HG03558 (cell line): ENCODE measurements at regions not wholly inside any gene's neighbourhood (a gene's known extent, or its start where the extent isn't known, plus 50 kb on each side); places are given as distances from the start of the nearest gene placed in this dataset.
"Not testable (repeated sequence)": the region's sequence is repeated elsewhere in the genome, so short reads cannot be mapped to it uniquely, and the experiment has no call there.

Experiments
- ATAC-seq: cut with Tn5 transposase; IDR thresholded peaks from one replicate; pipeline ENCODE4 v1.9.1; 2021; ENCODE audit warnings: moderate number of reproducible peaks; ENCODE audit not compliant: unreplicated experiment; ENCODE audit errors: extremely low read depth

DNA sequence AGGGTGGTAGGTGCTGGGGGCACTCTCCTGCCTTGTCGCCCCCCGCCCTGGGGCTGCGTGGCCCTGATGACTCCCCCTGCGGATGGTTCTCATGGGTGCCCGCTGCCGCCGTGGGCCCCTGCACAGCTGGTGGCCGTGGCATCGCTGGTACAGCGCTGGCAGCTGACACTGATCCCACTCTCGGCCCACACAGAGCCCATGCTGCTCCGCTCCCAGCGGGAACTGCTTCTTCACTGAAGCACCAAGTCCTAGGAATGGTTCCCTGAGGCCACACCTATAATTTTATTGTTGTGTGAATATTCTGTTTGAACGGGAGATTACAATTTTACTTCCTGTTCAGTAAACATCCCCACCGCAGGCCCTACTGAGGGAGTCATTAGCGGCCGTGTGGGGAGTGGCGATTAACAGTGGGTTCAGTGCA lies 138.6 kb upstream of the NKX1-1 start:
- ATAC-seq = no peak

GRCh38 chr4:1544435-1544834 lies 138.2 kb upstream of the NKX1-1 start:
- not testable (repeated sequence) for ATAC-seq

DNA sequence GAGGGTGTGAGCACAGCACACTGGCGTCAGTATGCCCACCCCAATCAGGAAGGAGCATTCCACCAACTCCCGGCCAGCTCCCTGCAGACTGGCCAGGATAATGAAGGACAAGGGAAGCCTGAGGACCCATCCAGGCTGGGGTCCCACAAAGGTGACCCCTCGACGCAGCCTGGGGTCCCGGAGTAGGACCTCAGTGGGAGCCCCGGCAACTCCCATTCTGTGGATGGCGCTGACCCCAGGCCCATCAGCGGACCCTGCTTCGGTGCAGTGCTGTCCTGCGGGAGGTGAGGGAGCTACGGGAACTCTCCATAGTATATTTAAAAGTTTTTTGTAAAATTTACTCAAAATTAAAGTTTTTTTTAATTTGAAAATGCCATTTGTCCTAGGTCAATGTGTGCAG lies 137.7 kb upstream of the NKX1-1 start:
- ATAC-seq = no peak

GRCh38 chr4:1543561-1543960 lies 137.3 kb upstream of the NKX1-1 start:
- no peak for ATAC-seq

GRCh38 chr4:1542516-1543320 lies 136.5 kb upstream of the NKX1-1 start:
- ATAC-seq = no peak

DNA sequence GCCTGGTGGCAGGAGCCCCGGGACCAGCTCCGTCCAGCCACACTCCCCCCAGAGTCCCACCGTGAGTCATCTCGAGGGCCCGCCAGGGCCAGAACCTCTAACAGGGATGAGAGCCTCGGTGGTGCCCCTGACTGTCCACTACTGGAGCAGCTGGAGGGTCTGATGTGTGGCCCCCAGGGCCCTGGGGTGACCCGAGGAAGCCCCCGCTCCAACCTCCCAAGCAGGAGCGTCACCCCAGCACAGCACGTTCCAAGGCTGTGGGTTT lies 135.9 kb upstream of the NKX1-1 start:
- no peak for ATAC-seq

DNA sequence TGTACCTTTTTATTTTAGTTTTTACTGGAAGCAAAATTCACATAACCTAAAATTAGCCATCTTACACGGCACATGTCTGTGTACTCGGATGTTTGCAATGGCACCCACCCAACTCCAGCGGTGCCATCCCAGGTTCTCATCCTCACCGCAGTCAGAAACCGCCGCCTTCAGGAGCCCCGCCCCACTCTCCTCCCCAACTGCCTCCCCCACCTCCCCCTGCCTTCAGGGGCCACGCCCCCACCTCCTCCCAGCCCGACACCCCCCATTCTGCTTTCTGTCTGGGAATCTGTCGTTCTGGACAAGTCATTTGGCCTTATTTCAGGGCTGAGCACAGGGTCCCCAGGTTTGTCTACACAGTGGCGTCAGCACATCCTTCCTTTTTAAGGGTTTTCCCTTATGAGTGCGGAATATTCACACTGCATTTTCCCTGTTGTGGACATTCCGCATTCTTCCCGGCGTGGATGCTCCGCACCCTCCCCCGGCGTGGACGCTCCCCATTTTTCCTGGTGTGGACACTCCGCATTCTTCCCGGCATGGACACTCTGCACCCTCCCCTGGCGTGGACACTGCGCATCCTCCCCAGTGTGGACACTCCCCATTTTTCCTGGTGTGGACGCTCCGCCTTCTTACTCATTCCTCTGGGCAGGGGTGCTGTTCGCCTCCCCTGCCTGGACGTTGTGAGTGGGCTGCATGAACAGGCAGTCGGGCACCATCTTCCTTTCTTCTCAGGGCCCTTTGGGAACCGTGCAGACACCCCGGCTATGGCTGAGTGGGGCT lies 135.4 kb upstream of the NKX1-1 start:
- no peak for ATAC-seq

- no peak for ATAC-seq
Measured at GRCh38 chr4:1540601-1541375, 134.5 kb upstream of the NKX1-1 start.

DNA sequence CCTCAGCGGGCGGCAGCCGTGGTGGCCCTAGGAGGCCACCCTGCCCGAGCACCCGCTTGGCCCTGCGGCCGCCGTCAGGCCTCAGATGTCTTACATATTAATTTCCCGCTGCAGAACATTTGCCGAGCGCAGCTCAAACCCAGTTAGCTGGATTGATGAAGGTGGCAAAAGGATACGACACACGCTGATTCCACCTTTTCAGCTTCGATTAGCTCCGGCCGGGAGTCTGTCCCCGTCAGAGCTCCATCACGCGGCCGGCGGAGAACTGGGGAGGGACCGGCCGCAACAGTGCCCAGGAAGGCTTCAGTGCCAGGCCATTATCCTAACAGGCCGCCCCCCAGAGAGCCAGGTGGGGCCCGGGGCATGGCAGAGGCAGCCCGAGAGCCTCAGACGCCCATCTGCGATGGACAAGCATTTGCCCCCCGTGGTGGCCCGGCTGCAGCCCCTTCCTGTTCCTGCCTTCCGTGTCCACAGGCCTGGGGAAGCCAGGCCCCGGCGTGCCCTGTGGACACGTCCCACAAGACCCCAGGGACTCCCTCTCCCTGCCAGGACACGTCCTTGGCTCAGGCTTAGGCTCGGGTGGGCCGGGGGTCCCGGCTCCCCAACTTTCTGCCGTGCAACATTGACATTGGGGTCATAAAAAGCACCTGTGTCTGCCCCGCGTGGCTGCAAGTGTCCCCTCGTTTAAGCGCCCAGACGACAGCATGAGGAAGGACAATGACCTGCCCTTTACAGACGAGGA lies 133.8 kb upstream of the NKX1-1 start:
- no peak for ATAC-seq

- ATAC-seq = no peak
Measured at GRCh38 chr4:1538941-1539772, 132.9 kb upstream of the NKX1-1 start.

DNA sequence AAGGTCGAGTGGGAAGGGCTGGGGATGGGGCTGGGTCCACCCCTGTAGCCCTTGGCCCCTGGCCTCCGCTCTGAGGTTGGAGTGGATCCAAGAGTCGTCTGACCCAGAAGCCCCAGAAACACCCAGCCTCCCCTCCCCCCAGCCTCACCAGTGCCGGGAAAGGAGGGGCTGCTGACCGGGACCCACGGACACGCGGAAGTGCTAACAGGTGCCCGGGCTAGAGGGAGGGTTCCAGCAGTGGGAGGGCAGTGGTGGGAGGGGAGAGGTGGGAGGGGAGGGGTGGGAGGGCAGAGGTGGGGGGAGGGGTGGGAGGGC lies 131.8 kb upstream of the NKX1-1 start:
- no peak for ATAC-seq

DNA sequence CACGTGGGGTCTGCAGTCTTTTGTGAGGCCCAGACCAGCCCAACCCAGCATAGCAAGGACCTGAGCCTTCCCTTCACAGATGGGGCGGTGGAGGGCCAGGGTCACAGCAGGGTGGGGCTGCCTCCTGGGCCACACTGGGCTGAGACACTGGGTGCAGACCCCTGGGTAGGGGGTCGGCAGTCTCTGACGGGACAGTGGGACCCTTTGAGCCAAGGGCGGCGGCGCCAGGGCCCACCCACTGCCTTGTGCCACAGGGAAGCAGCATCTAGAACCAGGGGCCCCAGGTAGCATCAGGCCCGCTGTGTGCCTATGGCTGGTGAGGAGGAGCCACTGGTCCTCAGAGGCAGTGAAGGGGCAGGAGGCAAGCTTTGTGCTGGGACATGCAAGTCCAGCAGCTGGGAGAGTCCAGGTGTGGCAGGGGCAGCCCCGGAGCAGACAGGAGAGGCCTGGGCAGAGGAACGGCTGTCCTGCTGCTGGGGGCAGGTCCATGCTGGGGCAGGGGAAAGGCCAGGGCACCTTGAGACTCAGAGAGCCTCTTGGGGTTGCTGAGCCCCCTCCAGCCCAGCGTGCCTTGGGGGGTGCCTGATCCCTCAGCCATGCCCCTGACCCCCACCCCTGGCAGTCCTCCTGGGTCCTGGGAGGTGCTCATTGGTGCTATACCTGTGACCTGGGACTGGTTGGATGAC lies 131.3 kb upstream of the NKX1-1 start:
- no peak for ATAC-seq

GRCh38 chr4:1536579-1537409 lies 130.6 kb upstream of the NKX1-1 start:
- ATAC-seq = no peak

DNA sequence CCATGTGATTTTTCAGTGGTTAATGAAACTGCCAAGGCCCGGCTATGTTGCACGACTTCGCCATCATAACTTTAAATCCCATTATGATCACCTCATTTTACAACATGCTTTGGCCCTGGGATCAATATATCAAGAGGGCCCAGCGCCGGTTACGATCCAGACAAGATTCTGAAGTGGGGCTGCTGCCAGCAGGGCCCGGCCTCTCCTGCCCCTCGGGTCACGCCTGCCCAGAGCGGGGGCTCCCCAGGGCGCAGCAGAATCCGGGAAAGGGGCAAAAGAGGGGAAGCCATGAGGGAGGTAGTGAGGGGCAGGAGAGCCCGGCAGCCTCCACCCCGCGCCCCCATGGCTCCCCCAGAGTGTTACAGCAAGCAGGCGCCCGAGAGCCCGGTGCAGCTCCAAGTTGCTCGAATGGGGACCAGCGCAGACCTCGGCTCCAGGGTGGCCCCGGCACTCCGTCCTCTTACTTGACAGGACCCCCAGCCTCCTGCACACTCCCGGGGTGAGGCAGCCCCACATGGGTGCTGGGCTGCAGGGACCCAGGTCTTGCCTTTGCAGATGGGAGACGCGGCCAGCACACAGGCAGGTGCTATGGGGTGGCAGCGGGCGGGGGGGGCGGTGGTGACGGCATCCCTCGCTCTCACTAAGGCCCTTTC lies 129.8 kb upstream of the NKX1-1 start:
- ATAC-seq = no peak

DNA sequence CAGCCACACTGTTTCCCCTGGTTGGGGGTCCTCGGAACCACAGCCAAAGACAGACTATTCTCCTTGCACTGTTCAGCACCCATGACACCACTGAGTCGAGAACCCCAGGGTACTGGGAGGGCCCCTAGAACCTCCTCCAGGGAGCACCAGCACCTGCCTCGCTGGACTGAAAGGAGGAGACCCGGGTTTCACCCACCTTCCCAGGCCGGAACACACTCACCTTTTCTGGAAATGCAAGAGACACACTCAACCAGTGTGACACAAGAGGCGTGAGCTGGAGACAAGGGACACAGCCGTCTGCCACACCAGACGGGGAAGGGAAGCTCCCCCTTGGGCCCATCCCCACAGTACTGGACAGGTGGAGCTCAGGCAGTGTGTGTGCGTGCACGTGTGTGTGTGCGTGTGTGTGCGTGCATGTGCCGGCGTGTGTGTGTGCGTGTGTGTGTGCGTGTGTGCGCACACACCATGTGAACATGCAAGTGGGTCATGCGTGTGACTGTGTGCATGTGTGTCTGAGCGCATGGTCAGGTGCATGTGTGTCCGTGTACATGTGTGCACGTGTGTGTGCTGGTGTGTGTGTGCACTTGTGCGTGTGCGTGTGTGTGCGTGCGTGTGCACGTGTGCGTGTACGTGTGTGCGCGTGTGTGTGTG lies 128.8 kb upstream of the NKX1-1 start:
- ATAC-seq = no peak

DNA sequence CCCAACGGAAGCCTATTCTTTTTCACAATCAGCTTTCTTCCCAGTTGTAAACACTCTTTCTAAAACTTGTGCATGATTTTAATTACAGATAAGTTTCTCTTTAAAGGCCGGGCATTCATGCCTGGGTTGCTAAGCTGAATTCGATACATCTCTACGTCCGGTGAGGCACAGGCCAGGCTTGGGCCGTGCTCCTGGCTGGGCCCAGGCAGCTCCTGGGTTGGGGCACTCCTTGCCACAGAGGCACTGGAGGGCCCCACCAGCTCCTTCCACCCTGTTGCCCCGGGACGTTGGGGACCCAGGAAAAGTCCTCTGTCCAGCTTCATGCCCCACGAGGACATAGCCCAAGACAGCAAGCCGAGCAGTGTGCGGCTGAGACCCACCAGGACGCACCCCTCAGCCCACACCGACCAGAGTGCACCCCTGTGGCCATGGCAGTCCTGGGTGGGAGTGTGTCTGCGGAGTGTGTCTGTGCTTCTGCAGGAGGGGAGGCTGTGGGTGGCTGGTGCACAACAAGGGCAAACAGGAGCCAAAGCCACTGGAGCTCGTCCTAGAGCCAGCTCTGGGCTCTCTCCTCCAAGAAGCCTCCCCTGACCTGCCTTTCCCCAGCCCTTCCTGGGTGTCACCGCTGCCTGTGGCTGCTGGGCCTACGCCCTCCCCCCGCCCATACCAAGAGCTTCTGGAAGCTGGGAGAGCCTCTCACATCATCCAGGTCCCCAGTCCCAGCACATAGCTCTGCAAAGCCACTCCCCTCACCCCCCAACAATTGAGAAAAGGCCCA lies 128.0 kb upstream of the NKX1-1 start:
- ATAC-seq = no peak
